HepG2 (cell line): ENCODE measurements at regions not wholly inside any gene's neighbourhood (a gene's known extent, or its start where the extent isn't known, plus 50 kb on each side); places are given as distances from the start of the nearest gene placed in this dataset.

Experiments used
- ATAC-seq: fragments of 200-7000 bp; cut with Tn5 transposase; 3 replicates; pipeline ENCODE4 v1.9.1; 2020; ENCODE audit warnings: mild to moderate bottlenecking, moderate library complexity
- BruUV-seq: library from RNA; stranded (reverse); fragments of 400-500 nt; replicated peaks from 2 replicates; lab custom pipeline; 2021; lab: Mats Ljungman, UMichigan
- CTCF ChIA-PET: fragments of 300-600 bp; formaldehyde crosslinking; extraction: SDS; loops from one replicate; lab custom pipeline; 2021; ENCODE audit warnings: low total read pairs, inconsistent platforms, low intra/inter-chr PET ratio; lab: Yijun Ruan, JAX
- POLR2A ChIA-PET: fragments of 350-600 bp; sonication (Branson Sonifier 250); formaldehyde crosslinking; loops from one replicate; lab custom pipeline; 2020; ENCODE audit warnings: antibody characterized with exemption, inconsistent platforms; lab: Yijun Ruan, JAX
- DNase-seq: peaks from one replicate; pipeline ENCODE4 v3.0.0-alpha.2; 2015; ENCODE audit warnings: low spot score
- FAIRE-seq: peaks from 3 replicates; lab custom pipeline; 2011; peaks lifted over from hg19 to GRCh38; lab: Jason Lieb, UNC
- H2AFZ ChIP-seq: one replicate; pipeline ENCODE4 v1.6.1; 2011; ENCODE audit warnings: low read length, inconsistent platforms
- H3K27ac ChIP-seq: fragments of 300-600 bp; 3 replicates; pipeline ENCODE4 v1.8.0; 2011; ENCODE audit warnings: mixed run types, mild to moderate bottlenecking, mixed read lengths, low read length, inconsistent platforms; ENCODE audit not compliant: insufficient read depth; ENCODE audit errors: extremely low read length
- H3K27me3 ChIP-seq, 2 experiments: fragments of 200-600 bp in 1 of 2; 2 replicates in 1 of 2; 3 replicates in 1 of 2; pipeline versions ENCODE4 v1.6.0 to v1.8.0; 2011; ENCODE audit warnings: low read length in 2 of 2, mild to moderate bottlenecking in 2 of 2, moderate library complexity in 2 of 2, inconsistent platforms in 1 of 2; ENCODE audit not compliant: insufficient read depth in 2 of 2, control insufficient read depth in 1 of 2
- H3K36me3 ChIP-seq, 2 experiments: fragments of 200-600 bp in 1 of 2; replicated peaks in 1 of 2; 2 replicates in 1 of 2; 3 replicates in 1 of 2; pipeline versions ENCODE4 v1.5.1 to v1.8.0; 2011; ENCODE audit warnings: low read length in 2 of 2, inconsistent platforms in 1 of 2; ENCODE audit not compliant: insufficient read depth in 2 of 2, control insufficient read depth in 1 of 2
- H3K4me1 ChIP-seq: 2 replicates; pipeline ENCODE4 v1.5.1; 2012; ENCODE audit warnings: low read length, inconsistent platforms; ENCODE audit not compliant: insufficient read depth
- H3K4me2 ChIP-seq: 2 replicates; pipeline ENCODE4 v1.6.0; 2011; ENCODE audit warnings: low read depth, low read length, inconsistent platforms
- H3K4me3 ChIP-seq, 3 experiments: fragments of 200-600 bp in 1 of 3; sonication (generic), shearing (Covaris generic) in 1 of 3; replicated peaks in 1 of 3; 2 replicates each; pipeline ENCODE4 v1.5.1; 2011 to 2016; ENCODE audit warnings: low read length in 3 of 3, inconsistent platforms in 2 of 3, low read depth in 2 of 3, mild to moderate bottlenecking in 2 of 3, control low read depth in 1 of 3, mixed read lengths in 1 of 3; ENCODE audit not compliant: insufficient read depth in 1 of 3
- H3K79me2 ChIP-seq: one replicate; pipeline ENCODE4 v1.6.1; 2011; ENCODE audit warnings: low read length, inconsistent platforms; ENCODE audit not compliant: insufficient read depth
- H3K9ac ChIP-seq: 2 replicates; pipeline ENCODE4 v1.6.0; 2011; ENCODE audit warnings: mild to moderate bottlenecking, low read depth, low read length, inconsistent platforms; ENCODE audit not compliant: insufficient read depth
- H3K9me3 ChIP-seq: 2 replicates; pipeline ENCODE4 v1.5.1; 2012; ENCODE audit warnings: mild to moderate bottlenecking, low read length
- H4K20me1 ChIP-seq: 2 replicates; pipeline ENCODE4 v1.6.0; 2011; ENCODE audit warnings: inconsistent platforms, mild to moderate bottlenecking, low read length, moderate library complexity; ENCODE audit not compliant: insufficient read depth
- KAT7 ChIP-seq: IDR thresholded peaks from 2 replicates; pipeline ENCODE4 v1.6.1; 2018; ENCODE audit warnings: borderline replicate concordance, missing compliant biosample characterization
- KIAA2018 ChIP-seq: sonication (generic); formaldehyde crosslinking; IDR thresholded peaks from 2 replicates; pipeline ENCODE4 v1.5.0; 2020; ENCODE audit warnings: mild to moderate bottlenecking, missing genetic modification reagents, borderline replicate concordance
- ZNF10 ChIP-seq: sonication (generic); formaldehyde crosslinking; IDR thresholded peaks from 2 replicates; pipeline ENCODE4 v1.4.0; 2020; ENCODE audit warnings: mild to moderate bottlenecking, low read depth, missing genetic modification reagents, borderline replicate concordance
- WGBS: methylation state at CpG from one replicate; pipeline ENCODE4 v1.1.6; 2017; ENCODE audit warnings: low lambda C conversion rate; 5-methylcytosine and 5-hydroxymethylcytosine counted together
- in situ Hi-C: cut with HindIII; loops from 2 replicates; pipeline ENCODE4 v1.10.0; 2017; ENCODE audit warnings: low pct_unique_long_range_greater_than_20kb; ENCODE audit not compliant: extremely low pct_ligation_motif_present
- intact Hi-C: fragments of 100-400 bp; cut with micrococcal nuclease; formaldehyde crosslinking; loops from one replicate; pipeline ENCODE4 v1.10.0; 2022; ENCODE audit not compliant: unreplicated experiment
- TF ChIP-seq, protein P1 (sequence below), 2 experiments: sonication (generic) in 1 of 2; formaldehyde crosslinking in 1 of 2; IDR thresholded peaks; 2 replicates each; pipeline versions ENCODE4 v1.4.0 to v1.6.1; 2016 to 2020; ENCODE audit warnings: borderline replicate concordance in 1 of 2, low read depth in 1 of 2, mild to moderate bottlenecking in 1 of 2, missing genetic modification reagents in 1 of 2
- TF ChIP-seq, protein P2 (sequence below): sonication (generic); formaldehyde crosslinking; IDR thresholded peaks from 2 replicates; pipeline ENCODE4 v1.5.1; 2020; ENCODE audit warnings: mild to moderate bottlenecking, missing genetic modification reagents, borderline replicate concordance

- Histone ChIP-seq H3K27ac (no peak overlapping the region), H3K9ac (no peak overlapping the region), H3K36me3 (no peaks in the 10 kb centered on the region), H3K4me1 (no peaks in the 10 kb centered on the region), H3K79me2 (no peaks in the 10 kb centered on the region), H2AFZ (no peak overlapping the region), H4K20me1 (no peaks in the 10 kb centered on the region), H3K27me3 (no peaks in the 10 kb centered on the region), H3K4me2 (no peak overlapping the region), H3K4me3 (no peak overlapping the region), H3K9me3 (peaks cover 42% of the 10 kb centered on the region)
- in situ Hi-C loops, result no loop called here
- DNase-seq (no peak), FAIRE-seq (no peak), ATAC-seq (no peak)
- WGBS, result under 1% methylated on average over 3 of the region's 3 CpGs
- ChIA-PET CTCF (no interaction called here), POLR2A (no interaction called here)
- no TSS peak for BruUV-seq
- intact Hi-C loops, result no loop called here
- TF ChIP-seq ZNF10 (no peak), KIAA2018 (no peak), KAT7 (no peak)
- TF ChIP-seq, protein P1, sequence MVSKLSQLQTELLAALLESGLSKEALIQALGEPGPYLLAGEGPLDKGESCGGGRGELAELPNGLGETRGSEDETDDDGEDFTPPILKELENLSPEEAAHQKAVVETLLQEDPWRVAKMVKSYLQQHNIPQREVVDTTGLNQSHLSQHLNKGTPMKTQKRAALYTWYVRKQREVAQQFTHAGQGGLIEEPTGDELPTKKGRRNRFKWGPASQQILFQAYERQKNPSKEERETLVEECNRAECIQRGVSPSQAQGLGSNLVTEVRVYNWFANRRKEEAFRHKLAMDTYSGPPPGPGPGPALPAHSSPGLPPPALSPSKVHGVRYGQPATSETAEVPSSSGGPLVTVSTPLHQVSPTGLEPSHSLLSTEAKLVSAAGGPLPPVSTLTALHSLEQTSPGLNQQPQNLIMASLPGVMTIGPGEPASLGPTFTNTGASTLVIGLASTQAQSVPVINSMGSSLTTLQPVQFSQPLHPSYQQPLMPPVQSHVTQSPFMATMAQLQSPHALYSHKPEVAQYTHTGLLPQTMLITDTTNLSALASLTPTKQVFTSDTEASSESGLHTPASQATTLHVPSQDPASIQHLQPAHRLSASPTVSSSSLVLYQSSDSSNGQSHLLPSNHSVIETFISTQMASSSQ (IDR thresholded peaks at IDR 0.05; ENCODE audit: low read depth), result no peak
- TF ChIP-seq, protein P1 (CRISPR knock-in tag; IDR thresholded peaks at IDR 0.05; ENCODE audit: borderline replicate concordance), result no peak
- TF ChIP-seq, protein P2, sequence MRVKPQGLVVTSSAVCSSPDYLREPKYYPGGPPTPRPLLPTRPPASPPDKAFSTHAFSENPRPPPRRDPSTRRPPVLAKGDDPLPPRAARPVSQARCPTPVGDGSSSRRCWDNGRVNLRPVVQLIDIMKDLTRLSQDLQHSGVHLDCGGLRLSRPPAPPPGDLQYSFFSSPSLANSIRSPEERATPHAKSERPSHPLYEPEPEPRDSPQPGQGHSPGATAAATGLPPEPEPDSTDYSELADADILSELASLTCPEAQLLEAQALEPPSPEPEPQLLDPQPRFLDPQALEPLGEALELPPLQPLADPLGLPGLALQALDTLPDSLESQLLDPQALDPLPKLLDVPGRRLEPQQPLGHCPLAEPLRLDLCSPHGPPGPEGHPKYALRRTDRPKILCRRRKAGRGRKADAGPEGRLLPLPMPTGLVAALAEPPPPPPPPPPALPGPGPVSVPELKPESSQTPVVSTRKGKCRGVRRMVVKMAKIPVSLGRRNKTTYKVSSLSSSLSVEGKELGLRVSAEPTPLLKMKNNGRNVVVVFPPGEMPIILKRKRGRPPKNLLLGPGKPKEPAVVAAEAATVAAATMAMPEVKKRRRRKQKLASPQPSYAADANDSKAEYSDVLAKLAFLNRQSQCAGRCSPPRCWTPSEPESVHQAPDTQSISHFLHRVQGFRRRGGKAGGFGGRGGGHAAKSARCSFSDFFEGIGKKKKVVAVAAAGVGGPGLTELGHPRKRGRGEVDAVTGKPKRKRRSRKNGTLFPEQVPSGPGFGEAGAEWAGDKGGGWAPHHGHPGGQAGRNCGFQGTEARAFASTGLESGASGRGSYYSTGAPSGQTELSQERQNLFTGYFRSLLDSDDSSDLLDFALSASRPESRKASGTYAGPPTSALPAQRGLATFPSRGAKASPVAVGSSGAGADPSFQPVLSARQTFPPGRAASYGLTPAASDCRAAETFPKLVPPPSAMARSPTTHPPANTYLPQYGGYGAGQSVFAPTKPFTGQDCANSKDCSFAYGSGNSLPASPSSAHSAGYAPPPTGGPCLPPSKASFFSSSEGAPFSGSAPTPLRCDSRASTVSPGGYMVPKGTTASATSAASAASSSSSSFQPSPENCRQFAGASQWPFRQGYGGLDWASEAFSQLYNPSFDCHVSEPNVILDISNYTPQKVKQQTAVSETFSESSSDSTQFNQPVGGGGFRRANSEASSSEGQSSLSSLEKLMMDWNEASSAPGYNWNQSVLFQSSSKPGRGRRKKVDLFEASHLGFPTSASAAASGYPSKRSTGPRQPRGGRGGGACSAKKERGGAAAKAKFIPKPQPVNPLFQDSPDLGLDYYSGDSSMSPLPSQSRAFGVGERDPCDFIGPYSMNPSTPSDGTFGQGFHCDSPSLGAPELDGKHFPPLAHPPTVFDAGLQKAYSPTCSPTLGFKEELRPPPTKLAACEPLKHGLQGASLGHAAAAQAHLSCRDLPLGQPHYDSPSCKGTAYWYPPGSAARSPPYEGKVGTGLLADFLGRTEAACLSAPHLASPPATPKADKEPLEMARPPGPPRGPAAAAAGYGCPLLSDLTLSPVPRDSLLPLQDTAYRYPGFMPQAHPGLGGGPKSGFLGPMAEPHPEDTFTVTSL (CRISPR knock-in tag), result no peak
These were observed 459.3 kb upstream of the SGO1 start for GRCh38 chr3:20645340-20645739.
